DMS53 treated with DMSO at 0.1 percent for 48 hours (cell line): ENCODE measurements at regions not wholly inside any gene's neighbourhood (a gene's known extent, or its start where the extent isn't known, plus 50 kb on each side); places are given as distances from the start of the nearest gene placed in this dataset.

Experiments used
- DNase-seq: peaks from one replicate; lab custom pipeline; 2025; ENCODE audit not compliant: unreplicated experiment; lab: John Stamatoyannopoulos, UW

DNA sequence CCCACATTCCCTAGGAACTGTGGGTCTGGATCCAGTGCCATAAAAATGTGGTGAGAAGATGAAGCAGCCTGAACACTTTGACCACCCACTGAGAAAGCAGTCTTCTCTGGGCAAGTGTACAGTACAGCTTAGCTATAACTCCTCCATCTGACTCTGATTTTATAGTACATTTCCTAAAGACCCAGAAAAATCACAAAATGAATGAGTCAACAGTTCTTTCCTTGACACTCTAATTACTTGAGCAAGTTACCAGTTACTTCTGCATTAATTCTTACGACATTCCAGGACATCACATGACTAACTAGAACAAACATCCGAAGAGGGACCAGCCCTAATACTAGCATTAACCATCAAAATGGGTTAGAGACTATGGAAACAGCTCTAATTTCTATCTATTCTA lies 148.1 kb upstream of the PEX5L start:
- no peak for DNase-seq

DNA sequence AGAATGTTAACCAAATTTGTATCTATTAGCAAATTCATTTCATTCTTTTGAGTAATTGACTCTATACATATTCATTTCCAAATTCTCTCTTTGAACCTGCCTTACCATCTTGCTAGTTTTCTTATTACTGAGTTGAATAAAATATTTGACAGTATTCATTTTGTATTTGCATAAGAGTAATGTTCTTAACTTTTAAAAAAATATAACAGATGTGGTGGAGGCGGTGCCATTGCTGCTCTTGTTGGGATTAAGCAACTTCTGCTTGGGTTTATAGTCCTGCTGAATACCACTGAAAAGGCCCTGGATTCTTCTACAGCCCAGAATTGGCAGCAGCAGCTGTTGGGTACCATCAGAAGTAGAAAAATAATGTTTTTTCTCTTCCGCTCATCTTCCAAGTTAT lies 148.9 kb upstream of the PEX5L start:
- DNase-seq, result no peak

DNA sequence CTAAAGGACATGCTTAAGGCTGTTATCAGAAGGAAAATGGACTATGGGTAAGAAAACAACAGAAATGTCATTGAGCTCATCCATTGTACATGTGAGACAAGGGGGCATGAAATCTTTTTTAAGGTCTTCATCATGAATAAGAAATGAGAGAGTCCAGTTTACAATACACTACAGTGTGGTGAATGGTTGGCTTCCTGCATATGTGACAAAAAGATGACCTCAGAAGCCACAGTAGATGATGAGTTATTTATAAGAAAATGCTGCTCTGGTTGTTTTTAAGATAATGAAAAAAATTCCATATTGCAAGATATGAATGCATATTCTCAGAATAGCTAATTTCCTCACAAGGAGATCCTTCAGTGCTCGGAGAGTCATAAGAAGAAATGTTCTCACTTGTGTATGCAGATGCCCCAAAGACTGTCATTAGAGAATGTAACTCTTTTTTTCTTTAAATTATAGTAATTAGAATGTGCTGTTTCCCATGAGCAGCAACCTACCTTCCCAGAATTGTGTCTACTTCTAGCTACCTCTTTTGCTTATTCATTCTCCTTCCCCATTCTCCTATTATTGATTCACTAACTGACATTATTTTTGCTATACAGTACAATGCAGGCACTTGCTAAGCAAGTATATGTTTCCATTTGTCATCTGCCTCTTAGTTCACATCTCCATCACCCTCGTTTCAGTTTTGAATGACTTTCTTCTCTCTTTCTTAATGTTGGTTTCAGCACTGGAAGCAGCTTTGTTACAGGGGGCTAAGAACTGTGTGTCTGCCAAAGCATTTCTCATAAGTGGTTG lies 152.0 kb upstream of the PEX5L start:
- DNase-seq, result no peak

DNA sequence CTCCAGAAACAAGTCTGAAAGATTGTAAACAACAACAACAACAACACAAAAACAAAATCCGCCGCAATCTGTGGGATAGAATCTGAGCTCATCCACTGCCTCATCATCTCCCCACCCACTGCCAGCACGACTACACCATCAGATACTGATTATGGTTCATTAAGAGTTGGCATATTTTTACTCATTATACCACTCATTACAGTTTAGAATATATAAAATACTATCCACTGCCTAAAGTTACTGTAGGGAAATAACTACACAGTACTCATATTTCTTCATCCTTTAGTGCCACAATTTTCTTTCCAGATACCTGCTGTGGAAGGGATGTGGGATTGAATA lies 152.5 kb upstream of the PEX5L start:
- no peak for DNase-seq

DNA sequence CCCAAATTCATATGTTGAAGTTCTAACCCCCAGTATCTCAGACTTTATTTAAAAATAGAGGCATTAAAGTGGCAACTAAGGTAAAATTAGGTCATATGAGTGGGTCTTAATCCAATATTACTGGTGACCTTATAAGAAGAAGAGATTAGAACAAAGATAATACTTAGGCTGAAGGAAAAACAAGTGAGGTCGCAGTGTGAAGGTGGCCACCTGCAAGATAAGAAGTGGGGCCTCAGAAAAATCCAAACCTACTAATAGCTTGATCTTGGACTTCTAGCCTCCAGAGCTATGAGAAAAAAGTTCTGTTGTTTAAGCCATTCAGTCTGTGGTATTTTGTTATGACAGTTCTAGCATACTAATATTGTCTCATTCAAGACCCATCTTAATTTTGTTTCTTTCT lies 159.9 kb upstream of the PEX5L start:
- DNase-seq, result no peak

DNA sequence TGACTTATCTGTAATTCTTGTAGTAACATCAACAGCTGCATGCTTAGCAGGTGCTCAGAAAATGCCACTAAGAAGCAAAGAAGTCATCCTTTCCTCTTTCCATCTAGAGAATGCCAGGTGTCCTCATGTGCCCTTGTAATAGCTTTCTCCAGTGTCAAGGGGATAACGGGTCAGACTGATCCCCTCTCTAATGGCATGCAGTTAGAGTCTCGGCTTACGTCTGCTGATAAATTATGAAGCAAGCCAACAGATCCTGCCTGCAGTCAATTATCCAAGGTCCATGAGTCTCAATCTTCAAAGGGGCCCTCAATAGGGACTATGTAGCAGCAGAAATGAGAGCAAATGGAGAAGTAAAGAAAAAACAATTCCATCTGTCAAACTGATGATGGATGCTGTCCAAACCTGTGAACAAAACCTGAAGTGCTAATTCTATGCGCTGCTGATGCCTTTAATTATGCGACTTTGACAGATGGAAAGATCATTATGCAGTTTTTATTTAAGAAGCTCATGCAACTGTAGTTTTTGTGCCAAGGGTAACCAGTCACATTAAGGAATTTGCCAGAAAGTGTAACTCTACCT lies 162.8 kb upstream of the PEX5L start:
- no peak for DNase-seq

DNA sequence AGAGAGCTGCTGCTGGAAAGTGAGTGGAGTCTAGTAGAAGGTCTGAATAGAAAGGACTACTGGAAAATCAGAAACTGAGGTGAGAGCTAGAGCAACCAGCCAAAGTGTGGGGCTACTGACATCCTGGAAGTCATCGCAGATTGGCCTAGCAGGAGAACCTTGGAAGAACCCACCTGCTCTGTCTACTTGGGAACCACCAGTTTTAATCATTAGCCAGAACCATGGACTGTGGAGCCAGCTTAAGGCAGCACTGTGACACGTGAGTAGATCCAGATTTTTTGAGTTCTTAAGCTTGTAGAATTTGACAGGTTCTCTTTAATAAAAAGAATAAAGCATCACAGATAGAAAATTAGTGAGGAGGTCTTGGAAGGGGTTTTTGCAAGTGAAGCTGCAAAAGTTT lies 179.1 kb upstream of the PEX5L start:
- no peak for DNase-seq

DNA sequence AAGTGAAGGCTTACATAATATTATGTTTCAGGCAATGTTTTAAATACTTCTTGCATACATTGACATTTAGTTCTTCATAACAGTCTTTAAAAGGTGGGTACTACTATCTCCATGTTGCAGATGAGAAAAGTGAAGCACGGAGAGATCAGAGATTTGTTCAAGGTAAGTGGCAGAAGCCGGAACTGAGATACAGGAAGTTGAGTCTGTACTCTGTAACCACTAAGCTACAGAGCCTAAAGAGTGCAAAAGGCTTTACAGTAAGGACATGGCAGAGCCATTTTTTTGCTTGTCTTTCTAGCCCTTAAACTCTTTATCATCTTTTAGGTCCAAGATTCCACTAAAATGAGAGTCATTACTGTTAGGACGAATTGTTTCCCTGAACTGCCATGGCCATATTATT lies 186.5 kb upstream of the PEX5L start:
- no peak for DNase-seq

DNA sequence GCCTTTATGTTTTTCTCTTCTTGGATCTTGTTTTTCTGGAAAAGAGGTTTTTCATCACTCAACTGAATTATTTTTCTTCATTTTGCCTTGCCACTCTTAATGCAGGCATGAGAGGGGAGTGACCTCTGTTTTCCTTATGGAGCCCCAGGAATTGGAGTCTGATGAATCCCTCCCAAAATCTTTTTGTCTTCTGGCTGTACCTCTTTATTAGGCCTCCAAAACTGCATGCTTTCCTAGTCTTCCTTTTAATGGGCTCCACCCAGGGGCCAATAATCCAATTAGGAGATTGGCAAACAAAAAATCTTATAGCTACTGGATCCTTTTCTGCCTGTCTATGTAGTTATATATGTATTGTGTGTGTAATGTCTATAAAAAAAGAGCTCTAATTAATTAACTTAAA lies 192.4 kb upstream of the PEX5L start:
- no peak for DNase-seq

DNA sequence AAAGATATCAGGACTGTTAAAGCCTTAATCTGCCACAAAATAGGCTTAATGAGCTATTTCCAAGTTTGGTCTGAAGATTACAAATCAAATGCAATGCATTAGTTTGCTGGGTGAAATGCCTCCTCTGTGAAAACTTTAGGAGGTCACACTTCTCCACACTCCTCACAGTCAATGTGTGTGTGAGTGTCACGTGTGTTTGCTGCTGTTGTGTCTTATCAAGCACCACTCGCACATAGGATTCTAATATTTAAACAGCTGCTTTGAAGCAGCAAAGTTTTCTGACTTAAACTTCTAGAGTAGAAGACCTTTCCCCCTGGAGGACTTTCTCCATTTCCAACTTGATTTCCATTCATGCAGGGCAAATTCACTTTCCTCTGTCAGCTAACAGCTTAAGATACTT lies 203.2 kb upstream of the PEX5L start:
- no peak for DNase-seq

DNA sequence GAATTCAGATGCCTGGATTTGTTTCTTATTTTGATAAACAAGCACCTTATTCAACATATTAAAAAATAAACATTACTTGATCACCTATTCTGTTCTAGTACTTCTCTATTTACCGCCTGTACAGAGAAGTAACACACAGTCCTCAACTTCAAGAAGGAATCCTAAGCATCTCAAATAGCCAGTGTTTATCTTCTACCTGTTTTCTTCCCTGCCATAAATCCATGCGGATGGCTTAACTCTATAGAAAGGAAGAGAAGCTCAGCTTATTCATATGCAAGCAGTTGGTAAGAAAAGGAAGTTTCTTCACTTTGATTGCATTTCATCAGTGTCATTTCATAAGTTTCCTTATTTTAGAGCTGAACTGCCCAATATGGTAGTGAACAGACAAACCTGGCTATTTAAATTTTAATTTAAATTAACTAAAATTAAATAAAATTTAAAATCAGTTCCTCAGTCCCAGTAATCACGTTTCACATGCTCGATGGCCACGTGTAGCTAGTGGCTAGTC lies 210.0 kb upstream of the PEX5L start:
- no peak for DNase-seq

DNA sequence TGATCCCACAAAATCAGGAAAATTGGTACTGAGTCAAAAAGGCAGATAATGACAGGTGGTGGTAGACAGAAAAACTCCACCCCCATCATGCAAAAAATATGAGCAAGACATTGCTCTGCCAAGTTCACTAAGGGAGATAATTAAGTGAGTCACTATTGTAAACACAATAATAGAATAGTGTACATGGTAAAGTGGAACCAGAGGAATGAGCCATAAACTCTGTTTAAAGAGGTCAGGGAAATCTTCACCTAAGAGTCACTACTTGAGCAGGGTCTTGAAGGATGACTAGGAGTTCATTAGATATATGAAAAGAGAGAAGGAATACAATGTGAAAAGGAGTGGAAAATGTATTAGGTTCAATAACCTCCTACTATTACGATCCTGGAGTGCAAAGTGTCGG lies 213.4 kb upstream of the PEX5L start:
- DNase-seq, result peak; percentile 45

DNA sequence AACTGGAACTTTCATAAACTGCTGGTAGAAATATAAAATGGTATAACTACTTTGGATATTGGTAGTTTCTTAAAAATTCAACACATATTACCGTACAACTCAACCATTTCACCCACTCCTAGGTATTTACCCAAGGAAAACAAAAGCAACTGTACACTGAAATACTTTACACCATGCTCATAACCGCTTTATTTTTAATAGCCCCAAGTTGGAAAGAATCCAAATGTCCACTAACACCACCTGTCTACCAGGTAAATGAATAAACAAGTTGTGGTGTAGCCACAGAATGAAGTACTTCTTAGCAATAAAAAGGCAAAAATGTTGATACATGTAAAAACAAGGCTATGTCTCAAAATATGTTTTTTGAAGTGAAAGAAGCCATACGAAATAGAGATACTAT lies 215.9 kb upstream of the PEX5L start:
- peak; percentile 85 for DNase-seq

DNA sequence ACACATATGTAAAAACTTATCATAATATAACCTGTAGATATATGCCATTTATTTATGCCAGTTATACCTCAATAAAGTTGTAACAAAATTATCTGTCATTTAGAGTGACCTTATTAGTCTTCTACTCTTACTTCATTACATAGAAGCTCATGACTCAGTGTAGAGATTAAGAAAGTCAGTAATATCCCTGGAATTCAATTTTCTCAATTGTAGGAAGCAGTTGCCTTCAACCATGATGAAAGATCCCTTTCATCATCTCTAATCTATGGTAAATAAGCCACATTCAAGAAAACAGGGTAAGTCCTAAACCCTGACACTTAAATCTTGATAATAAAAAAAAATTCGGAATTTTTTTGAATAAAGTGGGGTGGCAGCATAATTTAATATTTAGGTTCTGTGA lies 216.5 kb upstream of the PEX5L start:
- no peak for DNase-seq

DNA sequence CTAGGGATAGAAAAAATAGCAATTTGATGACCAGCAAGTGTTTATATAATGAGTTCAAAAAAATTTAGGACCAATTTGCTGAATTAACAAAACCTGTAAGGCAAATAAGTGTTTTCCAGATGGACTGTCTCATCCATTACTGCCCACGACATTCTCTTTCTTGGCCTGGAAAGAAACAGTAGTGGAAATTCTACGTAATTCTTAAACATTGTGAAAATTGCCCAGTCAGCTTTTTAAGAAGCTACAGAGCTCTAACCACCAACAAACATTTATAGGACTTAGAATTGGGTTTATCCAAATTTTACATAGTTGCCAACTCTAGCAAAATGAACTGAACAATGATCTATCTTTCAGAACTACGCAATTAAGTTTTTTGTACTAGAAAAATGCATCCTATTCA lies 227.7 kb upstream of the PEX5L start:
- no peak for DNase-seq

DNA sequence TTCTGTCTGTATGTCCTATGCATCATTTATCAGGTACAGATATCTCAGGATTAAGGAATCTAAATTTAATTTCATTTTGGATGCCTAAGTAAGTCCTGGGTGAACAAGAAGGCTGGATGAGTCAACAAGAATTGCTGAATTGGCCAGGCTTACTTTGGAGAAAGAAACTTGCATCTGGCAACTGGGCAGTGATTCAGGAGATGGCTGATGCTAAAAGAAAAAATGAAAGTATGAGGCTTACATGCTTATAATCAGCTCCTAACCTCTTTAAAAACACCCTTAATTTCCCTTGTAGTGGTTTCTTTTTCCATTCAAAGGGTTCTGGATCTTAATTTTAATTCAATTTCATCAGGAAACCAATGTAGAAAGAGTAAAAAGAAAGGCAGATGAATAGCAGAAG lies 228.8 kb upstream of the PEX5L start:
- DNase-seq, result no peak

DNA sequence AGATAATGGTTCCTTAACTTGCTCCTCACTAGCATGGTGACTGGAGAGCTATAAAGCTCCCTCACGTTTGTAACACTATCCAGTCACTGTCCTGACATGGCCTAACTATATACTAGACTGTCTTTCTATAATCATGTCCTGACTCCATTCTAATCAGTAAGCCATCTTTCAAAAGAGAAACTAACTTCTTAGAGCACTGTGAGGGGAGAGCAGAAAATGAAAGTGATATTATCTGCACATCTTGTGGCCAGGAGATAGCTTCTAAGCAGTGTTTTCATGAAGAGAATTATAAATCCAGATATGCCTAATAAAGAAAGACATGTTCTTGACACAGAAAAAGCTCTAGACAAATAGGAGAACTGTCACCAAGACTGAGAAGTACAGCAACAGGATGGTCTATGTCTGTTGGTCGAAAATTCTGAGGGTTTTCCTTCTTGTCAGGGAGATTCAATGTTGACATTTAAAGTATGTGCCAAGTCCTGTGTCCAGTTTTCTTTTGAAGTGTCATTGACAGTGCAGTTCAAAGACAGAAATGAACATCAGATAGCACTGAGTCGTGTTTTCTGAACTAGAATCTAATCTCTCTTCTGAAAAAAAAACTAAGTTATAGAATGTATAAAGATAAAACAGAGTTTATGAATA lies 230.6 kb upstream of the PEX5L start:
- DNase-seq, result peak; percentile 8

DNA sequence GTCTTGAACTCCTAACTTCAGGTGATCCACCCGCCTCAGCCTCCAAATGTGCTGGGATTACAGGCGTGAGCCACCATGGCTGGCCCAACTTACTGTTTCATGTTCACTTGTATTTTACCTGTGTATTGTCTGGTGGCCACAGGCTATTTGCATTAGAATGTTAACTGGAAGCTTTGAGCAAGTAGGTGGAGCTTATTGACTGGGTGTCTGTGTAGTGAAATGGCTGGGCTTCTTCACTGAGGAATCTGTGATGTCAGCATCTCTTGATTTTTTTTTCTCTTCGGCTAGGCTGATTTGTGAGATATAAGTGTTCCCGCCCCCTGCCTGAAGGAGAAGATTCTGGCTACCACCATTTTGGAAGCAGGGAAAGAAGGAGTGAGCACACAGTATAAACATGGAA lies 237.8 kb upstream of the PEX5L start:
- no peak for DNase-seq

DNA sequence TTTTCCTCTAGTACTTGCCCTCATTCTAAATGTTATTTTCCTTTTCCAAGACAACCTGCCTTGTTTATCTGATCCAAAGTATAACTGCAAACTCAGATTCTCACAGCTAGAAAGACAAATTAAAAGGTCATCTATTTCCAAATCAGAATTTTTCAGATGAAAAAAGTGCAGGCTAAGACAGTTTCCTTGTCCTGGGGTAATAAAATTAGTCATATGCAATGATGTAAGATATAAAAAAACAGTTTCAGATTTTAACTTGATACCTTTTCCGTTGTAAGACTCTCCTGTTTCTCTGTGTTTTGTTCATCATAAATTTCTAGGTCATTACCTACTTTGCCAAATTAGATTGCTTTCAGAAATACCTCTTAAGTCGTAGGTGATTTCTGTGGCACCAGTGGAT lies 238.4 kb upstream of the PEX5L start:
- no peak for DNase-seq

DNA sequence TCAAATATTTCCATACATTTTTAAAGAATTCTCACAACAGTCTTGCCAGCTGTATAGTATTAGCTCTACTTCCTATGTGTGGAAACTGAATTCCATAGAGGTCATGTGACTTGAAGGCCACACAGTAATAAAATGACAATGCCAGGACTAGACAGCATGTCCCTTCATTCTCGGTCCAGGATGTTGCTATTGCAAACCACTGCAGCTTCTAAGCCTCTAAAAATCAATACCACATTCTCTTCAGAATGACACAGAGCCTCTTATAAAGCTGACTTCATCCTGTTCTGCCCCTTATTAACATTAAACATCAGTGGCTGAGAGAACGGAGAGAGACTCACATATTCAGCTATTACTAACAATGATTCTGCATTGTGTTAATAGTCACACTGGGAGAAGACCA lies 240.3 kb upstream of the PEX5L start:
- DNase-seq, result no peak

DNA sequence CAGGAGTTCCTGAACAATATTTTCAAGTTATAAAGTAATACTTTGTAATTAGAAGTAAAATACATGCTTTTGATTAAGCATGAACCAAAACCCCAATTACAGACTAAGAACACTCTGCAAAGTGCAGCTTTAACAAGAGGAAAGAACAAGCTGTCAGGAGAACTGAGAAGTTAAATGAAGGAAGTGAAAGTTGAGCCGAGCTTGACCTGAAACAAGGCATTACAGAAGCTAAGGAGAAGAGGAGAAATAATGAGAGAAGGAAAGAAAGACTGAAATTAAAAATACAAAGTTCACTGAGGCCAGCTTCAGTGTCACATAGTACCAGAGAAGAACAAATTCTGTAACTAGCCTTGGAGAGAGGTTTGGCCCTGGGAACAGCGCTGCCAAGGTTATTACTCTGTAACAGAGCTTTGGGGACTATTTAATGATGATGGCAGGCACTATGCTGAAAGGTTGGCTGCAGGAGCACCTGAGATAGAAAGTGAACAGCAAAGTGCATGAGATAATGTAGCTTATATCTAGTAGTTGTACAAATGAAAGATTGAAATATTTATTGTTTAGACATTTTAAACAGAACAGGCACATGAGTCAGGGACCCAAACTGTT lies 241.9 kb upstream of the PEX5L start:
- no peak for DNase-seq

DNA sequence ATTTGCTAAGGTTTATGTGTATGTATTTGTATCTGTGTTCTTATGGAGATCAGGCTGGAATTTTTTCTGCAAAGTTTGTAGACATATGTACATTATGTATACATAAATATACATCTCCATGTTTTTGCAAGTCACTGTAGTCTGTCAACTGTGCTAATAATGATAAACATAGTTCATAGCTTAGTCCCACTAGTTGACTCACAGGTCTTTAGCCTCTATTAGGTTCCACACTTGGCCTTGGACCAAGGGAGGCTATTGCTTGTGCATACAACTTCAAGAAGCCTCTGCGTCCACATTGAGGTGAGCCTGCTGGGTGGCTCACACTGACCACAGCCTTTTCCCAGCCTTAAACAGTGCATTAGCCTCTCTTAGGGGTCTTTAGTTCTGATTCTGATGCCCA lies 243.8 kb upstream of the PEX5L start:
- DNase-seq, result no peak
